ENCODE measurements at regions not wholly inside any gene's neighbourhood (a gene's known extent, or its start where the extent isn't known, plus 50 kb on each side); places are given as distances from the start of the nearest gene placed in this dataset.

- intact Hi-C loops (cut with DNase I, micrococcal nuclease), result no loop called here
Measured at GRCh38 chr16:73233329-73233765, 185.4 kb upstream of the ZFHX3 start.

GRCh38 chr16:73232555-73233328 is 184.8 kb upstream of the ZFHX3 start:
- no peak for TF ChIP-seq CTCF (IDR thresholded peaks at IDR 0.05)
- H3K4me1 ChIP-seq (ENCODE audit: low read depth), result no peaks in the 10 kb centered on the region
- H3K9me3 ChIP-seq, result no peaks in the 10 kb centered on the region
- DNase-seq, result peak in 1 of 3 donors; percentile 25
- intact Hi-C loops (cut with DNase I, micrococcal nuclease), result no loop called here
- peak; percentile 45 for ATAC-seq
- H3K4me3 ChIP-seq, result no peak overlapping the region
- H3K36me3 ChIP-seq (ENCODE audit: low read depth), result no peaks in the 10 kb centered on the region

More at GRCh38 chr16:73233329-73233765, 185.4 kb upstream of the ZFHX3 start:
- Histone ChIP-seq H3K9me3 (no peaks in the 10 kb centered on the region), H3K4me1 (ENCODE audit: low read depth) (no peaks in the 10 kb centered on the region), H3K36me3 (ENCODE audit: low read depth) (no peaks in the 10 kb centered on the region), H3K4me3 (no peak overlapping the region)
- no peak for DNase-seq
- TF ChIP-seq CTCF (IDR thresholded peaks at IDR 0.05), result no peak
- ATAC-seq, result no peak

GRCh38 chr16:73231944-73232554 is 184.1 kb upstream of the ZFHX3 start:
- ATAC-seq, result no peak
- DNase-seq, result peak in 1 of 3 donors; percentile 48

GRCh38 chr16:73231379-73231778 is 183.5 kb upstream of the ZFHX3 start:
- intact Hi-C loops (cut with DNase I, micrococcal nuclease), result no loop called here
- no peak for TF ChIP-seq CTCF (IDR thresholded peaks at IDR 0.05)
- H3K9me3 ChIP-seq, result no peaks in the 10 kb centered on the region

More at GRCh38 chr16:73231944-73232554, 184.1 kb upstream of the ZFHX3 start:
- TF ChIP-seq CTCF (IDR thresholded peaks at IDR 0.05), result no peak
- Histone ChIP-seq H3K4me3 (no peak overlapping the region), H3K36me3 (ENCODE audit: low read depth) (no peaks in the 10 kb centered on the region), H3K4me1 (ENCODE audit: low read depth) (no peaks in the 10 kb centered on the region), H3K9me3 (no peaks in the 10 kb centered on the region)
- intact Hi-C loops (cut with DNase I, micrococcal nuclease), result no loop called here

GRCh38 chr16:73230651-73231050 is 182.7 kb upstream of the ZFHX3 start:
- Histone ChIP-seq H3K4me1 (ENCODE audit: low read depth) (no peaks in the 10 kb centered on the region), H3K9me3 (no peaks in the 10 kb centered on the region), H3K4me3 (no peak overlapping the region), H3K36me3 (ENCODE audit: low read depth) (no peaks in the 10 kb centered on the region)
- TF ChIP-seq CTCF (IDR thresholded peaks at IDR 0.05), result no peak
- DNase-seq, result no peak
- no peak for ATAC-seq
- intact Hi-C loops (cut with DNase I, micrococcal nuclease), result no loop called here

More at GRCh38 chr16:73231379-73231778, 183.5 kb upstream of the ZFHX3 start:
- Histone ChIP-seq H3K4me3 (no peak overlapping the region), H3K4me1 (ENCODE audit: low read depth) (no peaks in the 10 kb centered on the region), H3K36me3 (ENCODE audit: low read depth) (no peaks in the 10 kb centered on the region)
- DNase-seq (no peak), ATAC-seq (no peak)
